Right renal cortex interstitium (tissue), 3 donors: ENCODE measurements at regions not wholly inside any gene's neighbourhood (a gene's known extent, or its start where the extent isn't known, plus 50 kb on each side); places are given as distances from the start of the nearest gene placed in this dataset.

ENCODE experiments used
- DNase-seq, 3 donors: peaks; one replicate each; pipeline ENCODE4 v3.0.0-alpha.2; 2013; ENCODE audit warnings: low read depth in 3 of 3, low spot score in 2 of 3

DNA sequence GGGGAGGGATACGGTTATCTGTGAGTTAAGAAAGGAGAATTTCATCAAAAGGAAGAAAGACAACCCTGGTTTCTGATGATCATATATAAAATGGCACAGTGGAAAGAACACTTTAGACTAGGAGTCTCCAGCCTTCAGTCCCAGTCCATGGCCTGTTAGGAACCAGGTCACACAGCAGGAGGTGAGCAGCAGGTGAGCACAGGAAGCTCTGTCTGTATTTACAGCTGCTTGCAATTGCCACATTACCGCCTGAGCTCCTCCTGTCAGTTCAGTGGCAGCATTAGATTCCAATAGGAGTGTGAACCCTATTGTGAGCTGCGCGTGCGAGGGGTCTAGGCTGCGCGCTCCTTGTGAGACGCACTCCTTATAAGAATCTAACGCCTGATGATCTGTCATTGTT is 137.9 kb downstream of the BTG1 start:
- DNase-seq, result no peak

- no peak for DNase-seq
These were observed 141.9 kb downstream of the BTG1 start for GRCh38 chr12:92003701-92004100.

DNA sequence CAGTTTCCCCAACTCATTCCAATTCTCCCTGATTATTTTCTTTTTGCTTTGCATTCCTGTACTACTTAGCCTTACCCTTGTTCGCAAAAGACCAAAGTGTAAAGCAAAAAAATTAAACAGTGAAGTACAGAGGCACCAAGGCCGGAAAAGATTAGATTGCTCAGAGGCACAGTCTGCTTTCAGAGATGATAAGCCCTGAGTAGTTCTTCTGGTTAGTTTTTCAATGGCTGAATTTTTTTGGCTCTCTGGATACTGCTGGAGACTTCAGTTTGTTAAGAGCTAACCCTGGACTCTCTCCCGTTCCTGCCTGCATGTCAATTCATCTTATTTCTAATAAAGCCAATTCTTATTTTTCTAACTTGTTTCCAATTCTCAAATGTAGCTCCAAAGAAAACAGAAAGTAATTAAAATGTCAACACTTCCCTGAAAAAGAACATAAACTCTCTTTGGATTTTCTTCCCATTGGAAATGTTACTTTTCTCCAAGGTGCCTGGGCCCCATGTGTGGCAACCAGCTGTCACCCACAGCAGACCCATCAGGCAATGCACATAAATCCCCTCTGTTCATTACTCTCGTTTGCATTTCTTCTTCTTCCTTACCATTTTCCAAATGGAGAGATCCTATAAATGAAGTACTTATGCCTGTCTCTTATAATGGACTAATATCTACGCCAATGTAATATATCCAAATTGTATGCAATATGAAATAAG is 142.8 kb downstream of the BTG1 start:
- no peak for DNase-seq

DNA sequence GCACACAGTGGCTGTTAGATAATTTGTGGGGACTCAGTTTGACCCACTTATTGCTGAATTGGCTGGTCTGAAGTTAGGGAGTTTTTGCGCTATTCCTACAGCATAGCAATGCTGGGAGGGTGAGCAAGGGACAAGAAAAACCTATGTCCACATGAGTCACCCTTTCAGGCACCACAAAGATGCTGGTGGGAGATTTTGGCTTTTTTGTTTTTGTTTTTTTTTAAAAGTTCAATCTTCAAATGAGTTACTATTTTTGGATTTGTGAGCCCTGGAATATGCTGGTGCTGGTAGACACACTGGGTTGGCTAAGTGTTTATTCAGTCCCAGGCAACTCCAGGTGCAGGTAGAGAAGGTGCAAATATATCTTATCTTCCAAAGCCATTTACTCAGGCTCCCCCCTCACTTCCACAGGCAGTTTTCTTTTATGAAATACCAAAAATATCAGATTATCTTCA is 143.4 kb downstream of the BTG1 start:
- DNase-seq, result no peak

GRCh38 chr12:92000597-92000996 is 145.0 kb downstream of the BTG1 start:
- no peak for DNase-seq

GRCh38 chr12:91999823-92000222 is 145.8 kb downstream of the BTG1 start:
- no peak for DNase-seq

DNA sequence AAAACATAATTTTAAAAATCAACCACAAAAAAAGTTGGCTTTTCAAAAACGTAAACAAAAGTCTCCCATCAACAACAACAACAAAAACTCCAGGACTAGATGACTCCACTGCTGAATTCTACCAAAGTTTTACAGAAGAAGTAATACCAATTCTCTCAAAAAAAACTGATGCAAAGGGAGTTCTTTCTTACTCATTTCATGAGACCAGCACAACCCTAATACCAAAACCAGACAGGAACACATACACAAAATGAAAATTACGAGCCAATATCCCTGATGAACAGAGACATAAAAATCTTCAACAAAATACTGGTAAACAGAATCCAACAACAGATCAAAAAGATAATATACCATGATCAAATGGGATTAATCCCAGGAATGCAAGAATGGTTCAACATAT is 147.3 kb downstream of the BTG1 start:
- DNase-seq, result no peak

GRCh38 chr12:91994208-91994797 is 151.3 kb downstream of the BTG1 start:
- no peak for DNase-seq

- no peak for DNase-seq
These were observed 152.2 kb downstream of the BTG1 start for GRCh38 chr12:91993287-91994017.

DNA sequence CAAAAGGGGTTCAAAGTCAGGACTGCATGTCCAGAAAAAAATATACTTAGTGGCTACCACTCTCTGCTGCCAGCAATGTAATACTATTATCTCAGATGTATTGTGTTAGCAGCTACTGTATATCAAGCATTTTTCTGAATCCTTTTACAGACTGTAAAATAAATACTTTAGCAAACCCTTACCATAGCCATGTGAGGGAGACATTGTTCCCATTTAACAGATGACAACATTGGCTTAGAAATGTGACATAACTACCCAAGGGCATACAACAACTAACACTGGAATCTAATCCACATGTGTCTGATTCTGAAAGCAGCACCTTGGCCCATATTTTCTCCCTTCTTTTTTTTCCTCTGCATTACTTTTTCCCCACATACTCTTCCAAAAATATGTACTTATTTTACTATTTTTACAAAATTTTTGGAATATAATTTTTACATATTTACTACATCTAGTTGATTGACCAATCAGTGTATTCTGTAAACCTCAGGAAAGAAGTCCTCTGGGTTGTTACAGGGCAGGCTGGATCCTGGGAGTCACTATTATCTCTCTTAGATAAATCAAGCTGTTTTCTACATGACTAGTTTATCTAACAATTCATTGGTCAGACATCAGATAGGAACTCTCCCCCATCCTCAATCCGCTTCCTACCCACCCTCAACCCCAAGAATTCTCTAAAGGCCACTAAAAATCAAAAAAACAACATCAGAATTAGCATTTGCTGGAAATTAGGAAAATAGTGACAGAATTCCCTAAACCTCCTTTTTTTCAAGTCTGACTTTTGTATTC is 154.1 kb downstream of the BTG1 start:
- DNase-seq, result peak in 1 of 3 donors; percentile 36

GRCh38 chr12:91990525-91990924 is 155.1 kb downstream of the BTG1 start:
- DNase-seq, result no peak

GRCh38 chr12:91989143-91989542 is 156.5 kb downstream of the BTG1 start:
- DNase-seq, result no peak

GRCh38 chr12:91988086-91988923 is 157.3 kb downstream of the BTG1 start:
- no peak for DNase-seq

DNA sequence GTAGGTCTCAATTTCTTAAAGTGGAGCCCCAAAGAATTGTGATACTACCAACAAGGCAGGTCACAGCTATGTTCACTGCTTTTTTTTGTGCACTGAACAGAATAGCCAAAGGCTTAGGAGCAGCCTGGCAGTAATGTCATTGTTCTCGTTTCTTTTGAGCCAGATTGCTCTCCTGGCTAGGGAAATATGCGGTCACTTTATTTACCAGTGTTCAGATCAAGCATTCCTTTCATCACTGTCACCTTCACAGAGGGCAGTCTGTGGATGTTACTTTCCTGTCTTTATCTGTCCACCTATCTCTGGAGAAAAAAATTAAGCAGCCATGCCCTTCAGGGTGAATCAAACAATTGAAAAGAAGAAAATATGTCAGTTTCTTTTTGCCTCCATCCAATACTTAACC is 159.6 kb downstream of the BTG1 start:
- DNase-seq, result no peak

- no peak for DNase-seq
These were observed 160.5 kb downstream of the BTG1 start for GRCh38 chr12:91985002-91985787.

DNA sequence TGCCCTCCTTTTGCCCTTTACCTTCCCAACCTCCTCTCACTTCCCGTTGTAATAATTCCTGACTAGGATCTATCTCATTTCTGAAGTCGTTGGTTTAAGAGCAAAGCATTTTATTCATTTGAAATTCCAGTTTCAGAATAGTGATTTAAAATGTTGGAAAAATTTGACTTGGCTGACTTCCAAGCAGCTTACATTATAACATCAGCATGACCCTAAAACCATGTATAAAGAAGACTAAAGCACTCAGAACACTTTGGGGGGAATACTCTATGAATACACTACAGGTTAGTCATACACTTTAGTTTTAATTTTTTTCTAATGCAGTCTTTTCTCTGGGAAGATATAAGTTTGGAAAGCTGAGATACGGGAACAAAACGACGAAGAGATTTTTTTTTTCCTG is 161.1 kb downstream of the BTG1 start:
- no peak for DNase-seq

DNA sequence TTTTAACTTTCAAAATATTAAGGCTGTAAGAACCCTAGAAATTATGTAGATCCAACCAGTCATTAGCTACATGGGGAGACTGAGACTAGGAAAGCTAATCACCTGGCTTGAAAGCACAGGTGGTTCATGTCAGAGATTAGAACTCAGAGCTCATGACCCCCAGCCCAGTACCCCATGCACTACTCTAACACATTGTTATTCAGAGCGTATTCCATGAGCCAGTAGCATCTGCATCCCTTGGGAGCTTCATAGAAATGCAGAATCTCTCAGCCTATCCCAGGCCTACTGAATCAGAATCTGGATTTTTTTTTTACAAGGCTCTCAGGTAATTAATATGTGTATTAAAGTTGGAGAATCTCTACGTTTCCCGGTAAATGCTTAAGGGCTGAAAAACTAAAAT is 161.7 kb downstream of the BTG1 start:
- no peak for DNase-seq

GRCh38 chr12:91982946-91983345 is 162.7 kb downstream of the BTG1 start:
- no peak for DNase-seq

- DNase-seq, result no peak
These were observed 165.2 kb downstream of the BTG1 start for GRCh38 chr12:91980389-91980821.
